GM19023 (cell line): ENCODE measurements at regions not wholly inside any gene's neighbourhood (a gene's known extent, or its start where the extent isn't known, plus 50 kb on each side); places are given as distances from the start of the nearest gene placed in this dataset.

Source experiments
- ATAC-seq: cut with Tn5 transposase; IDR thresholded peaks from one replicate; pipeline ENCODE4 v1.9.1; 2021; ENCODE audit warnings: mild to moderate bottlenecking, moderate library complexity; ENCODE audit not compliant: unreplicated experiment

DNA sequence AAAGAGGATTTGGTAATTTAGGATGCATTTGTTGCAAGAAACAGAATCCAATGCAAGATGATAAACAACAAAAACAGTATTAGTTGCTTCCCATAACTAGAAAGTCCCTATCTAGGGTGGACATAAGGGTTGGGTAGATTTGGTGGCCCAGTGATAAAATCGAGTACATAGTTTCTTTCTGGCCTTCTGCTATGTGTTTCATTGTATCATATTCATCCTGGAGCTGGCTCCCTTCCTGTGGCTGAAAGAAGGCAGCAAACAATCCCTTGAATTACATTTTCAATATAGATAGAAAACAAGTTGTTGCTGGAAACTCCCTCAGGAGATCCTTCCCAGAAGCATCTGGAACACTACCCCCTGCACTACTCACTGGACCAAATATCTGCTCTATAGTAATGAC, 135.1 kb downstream of the ID4 start:
- ATAC-seq: no peak

DNA sequence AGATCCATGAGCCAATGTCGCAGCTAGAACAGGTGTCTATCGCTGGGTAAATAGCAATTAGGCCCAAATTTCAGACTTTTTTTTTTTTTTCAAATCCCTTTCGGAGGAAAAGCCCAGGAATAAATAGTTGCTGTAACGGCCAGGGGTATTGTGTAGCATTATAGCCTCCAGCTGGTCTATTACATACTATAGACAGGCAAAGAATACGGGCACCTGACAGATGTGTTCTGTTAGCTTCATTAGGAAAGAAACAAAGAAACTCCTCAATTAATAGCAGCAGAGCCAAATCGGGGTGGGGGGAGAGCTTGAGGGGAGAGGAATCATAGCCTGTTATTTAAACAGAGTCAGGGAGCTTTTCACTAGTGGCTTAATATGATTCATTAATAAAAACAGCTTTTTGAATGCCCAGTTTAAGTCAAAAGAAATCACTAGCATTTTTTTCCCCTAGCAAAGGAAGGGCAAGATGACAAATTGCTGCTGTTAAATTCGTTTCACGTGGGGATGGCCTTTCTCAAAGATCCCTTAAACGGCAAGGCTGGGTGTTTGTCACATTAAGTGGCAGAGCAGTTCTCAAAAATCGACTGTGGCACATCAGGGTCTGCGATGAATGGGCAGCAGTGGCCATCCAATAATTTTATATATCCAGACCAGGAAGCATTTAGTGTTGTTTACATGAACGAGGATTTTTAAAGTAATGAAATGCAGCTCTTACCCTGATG, 139.4 kb downstream of the ID4 start:
- no peak for ATAC-seq

DNA sequence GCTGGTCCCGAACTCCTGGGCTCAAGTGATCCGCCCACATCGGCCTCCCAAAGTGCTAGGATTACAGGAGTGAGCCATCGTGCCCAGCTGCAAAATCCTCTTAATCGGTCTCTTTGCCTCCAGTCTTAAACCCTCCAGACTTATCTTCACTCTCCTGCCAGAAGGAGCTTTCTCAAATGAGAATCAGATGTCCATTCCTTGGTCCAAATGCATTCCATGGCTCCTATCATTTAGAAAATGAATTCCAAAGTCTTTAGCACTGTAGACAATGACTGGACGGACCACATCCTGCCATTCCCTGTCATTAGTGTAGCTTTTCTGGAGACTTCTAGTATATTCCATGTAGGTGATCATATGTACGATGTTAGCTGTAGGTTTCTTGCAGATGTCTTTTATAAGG, 141.9 kb downstream of the ID4 start:
- no peak for ATAC-seq

DNA sequence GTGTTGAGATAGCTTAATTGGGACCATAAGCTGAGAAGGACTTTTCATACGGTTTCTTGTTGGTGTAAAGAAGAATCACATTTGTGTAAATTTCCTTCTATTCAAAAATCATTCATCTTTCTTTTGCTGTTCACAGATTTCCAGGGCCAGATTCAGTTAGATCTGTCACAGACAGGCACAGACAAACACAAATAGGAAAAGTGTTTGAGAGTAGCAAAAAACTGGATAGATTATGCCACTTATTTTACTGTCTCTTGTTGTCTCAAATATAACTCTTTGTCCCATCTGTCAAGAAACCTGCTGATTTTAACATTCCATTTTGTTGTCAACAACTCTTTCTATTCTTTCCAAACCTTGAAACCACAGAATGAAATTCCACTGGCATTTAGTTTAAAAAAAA, 142.8 kb downstream of the ID4 start:
- no peak for ATAC-seq

DNA sequence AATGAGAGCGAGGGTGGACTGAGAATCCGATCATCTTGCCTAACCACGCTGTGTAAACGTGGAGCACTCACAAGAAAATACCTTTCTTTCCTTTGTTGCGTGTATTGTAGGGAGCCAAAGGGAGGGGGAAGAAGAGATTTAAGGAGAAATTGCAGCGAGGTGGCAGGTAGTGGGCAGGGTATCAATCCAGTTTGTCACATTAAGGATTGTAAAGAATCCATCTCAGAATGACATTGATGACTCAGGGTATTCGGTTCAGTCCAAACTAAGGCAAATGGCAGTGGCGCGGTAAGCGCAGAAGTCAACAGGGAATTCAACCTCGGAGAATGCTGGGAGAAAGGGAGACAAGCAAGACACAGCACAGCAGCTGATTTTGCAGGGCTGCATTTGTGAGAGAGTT, 146.2 kb downstream of the ID4 start:
- no peak for ATAC-seq

DNA sequence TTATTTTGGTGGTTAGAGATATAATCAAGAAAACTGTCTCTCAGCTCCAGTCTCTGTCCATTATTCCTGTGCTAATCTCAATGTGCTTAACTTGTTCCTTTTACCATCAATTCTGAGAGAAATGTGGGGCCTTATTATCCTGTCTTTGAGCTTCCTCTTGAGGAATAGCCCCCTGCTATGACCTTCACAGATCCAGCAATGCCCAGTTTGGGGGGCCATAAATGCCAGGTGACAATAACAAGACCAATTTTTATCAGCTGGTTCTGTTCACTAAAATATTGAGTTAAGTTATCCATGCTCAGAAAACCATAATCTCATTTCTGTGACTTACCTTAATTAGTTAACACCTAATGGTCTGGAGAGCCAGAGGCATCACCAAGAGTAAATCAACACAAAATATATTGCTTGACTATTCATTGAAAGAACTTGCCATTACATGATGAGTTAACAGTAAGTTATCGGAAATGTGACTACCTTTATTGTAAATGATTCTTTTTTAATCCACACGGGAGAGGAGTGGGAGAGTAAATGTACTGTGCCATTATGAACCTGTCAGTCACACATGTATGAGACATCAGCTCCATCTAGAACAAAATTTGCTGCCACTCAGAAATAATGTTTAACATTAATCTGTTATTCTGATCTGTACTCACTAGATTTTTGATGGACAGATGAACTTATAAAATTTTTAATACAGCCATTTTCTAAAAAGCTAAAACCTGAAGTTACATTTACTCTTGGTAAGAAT, 149.7 kb downstream of the ID4 start:
- ATAC-seq: no peak

DNA sequence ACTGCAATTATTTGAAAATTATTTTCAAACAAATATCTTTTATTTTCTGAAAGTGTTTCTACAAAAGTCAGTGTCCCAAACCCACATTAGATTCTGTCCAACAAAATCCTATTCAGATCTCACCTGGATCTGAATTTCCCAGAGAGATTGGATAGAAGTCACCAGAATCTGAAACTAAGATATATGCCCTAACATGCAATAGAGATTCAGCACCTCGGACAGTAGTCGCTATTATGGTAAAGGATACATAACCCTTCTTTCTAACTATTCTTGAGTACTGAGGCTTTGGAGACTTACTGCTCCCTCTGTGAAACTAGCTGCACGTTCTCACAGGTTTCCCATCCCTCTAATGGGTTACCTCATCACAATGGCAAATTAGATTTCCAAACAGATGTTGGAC, 151.4 kb downstream of the ID4 start:
- no peak for ATAC-seq

DNA sequence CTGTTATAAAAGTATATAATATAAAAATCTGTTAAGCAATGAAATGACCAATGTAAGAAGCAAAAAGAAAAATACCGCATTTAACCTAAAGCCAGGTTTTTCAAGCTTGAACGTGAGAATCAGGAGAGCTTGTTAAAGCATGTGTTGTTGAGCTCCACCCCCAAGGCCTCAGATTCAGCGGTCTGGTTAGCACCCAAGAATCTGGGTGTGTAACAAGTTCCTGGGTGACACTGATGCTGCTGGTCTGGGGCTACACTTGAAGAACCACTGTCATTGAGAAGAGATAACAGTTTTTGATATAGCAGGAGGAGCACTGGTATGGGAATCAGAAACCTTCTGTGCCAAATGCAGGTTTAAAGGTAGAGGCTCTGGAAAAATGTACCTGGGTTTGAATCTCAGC, 154.0 kb downstream of the ID4 start:
- no peak for ATAC-seq

DNA sequence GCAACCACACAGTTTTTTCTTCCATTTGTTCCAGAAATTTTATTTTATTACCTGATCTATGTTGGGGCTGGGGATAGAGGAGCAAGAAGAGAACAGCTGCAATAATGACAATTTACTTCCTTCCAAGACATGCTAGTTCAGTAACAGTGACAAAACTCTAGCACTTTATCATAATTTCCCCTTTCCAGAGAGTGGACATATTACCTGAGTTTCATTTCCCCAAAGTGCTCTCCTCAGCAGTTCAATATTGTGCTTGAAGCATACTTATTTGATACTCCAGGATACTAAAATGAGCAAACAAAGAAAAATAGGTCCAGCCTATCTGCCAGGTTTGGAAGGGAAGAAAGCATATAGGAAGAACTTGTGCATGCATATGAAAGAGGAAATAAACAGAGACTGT, 157.7 kb downstream of the ID4 start:
- ATAC-seq: no peak

DNA sequence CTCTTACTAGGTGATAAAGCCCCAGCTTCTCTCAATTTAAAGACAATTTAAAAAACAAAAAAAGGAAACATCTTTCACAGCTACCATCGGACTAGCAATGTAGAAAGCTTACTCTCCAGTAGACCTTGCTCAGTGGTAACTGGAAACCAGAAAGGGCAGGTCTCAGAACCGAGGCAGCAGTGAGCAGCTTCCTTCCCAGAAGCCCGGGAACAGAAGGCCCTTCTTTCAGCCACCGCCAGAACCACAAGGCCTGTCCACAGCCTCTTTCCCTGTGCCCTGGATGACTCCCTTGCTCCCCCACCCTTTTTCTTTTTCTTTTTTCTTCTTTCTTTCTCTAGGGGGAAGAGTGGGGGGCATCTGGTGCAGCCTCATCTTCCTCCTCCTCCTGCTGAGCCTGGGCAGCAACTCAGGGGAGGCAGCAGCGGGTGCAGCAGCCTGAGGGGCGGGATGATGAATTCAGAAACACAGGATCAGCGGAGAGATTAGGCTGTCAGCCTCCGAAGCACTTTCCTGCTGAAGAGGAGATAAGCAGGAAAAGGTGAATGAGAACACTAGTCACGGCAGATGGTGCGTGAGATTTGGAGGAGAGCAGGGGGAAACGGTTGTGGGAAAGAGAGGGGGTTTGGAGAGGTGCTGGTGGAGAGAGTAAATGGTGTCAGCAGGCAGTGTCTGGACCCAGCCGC, 158.5 kb downstream of the ID4 start:
- ATAC-seq: no peak

DNA sequence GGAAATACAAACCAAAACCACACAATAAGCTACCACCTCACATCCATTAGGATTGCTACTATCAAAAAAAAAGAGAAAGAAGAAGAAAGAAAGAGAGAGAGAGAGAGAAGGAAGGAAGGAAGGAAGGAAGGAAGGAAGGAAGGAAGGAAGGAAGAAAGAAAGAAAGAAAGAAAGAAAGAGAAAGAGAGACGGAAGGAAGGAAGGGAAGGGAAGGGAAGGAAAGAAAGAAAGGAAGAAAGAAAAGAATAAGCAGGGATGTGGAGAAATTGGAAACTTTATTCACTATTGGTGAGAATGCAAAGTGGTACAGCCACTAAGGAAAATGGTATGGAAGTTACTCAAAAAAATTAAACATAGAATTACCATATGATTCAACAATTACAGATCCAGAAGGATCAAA, 159.9 kb downstream of the ID4 start:
- no peak for ATAC-seq

DNA sequence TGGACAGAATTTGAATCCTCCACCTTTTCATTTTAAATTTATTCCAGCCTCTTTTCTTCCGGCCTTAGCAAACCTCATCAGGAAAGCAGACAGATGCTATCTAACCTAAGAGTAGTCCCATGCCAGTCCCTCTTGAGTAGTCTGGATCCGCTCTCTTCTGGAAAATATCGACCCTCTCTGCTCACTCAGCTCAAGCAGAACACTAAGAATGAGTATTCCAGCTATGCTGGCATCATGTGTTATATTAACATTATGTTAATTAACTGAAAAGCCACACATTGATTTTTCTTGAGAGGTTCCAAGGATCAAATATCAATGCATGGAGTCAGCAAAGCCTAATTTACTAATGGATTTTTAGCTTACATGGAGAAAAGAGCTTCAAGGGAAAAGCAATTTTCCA, 161.4 kb downstream of the ID4 start:
- no peak for ATAC-seq

DNA sequence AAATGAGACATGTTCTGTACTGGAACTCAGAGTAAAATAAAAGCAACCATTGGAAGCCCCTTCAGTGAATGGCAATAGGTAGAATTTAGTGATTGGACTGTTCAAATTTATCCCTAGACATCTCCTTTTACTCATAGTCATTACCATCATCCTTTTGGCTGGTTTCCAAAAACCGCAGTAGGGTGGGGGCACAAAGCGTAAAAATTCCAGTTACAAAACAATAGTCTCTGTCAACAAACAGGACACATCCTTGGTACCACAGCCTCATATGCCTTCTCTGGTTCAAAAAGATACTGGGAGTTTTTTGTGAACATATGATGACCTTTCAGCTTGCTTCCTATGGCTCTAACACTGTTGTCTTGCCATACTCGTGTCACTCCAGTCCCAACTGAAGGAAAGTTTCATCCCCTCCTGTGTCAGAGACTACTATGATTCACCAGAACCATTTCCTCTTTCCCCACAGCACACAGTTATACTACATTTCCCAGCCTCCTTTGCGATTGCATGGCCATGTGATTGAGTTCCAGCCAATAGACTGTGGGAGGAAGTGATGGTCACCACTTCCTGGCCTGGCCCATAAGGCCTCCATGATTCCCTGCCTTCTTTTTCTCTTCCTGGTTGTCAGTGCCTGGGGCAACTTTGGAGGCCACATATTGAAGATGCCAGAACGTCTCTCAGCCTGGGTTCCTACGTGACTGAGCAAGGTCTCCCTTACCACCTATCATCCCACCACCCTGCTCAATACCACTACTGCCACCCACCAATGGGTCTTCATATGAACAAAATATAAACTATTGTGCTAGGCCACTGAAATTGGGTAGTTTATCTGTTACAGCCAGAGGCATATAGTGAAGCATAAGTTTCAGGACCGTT, 162.4 kb downstream of the ID4 start:
- peak; percentile 70 for ATAC-seq

DNA sequence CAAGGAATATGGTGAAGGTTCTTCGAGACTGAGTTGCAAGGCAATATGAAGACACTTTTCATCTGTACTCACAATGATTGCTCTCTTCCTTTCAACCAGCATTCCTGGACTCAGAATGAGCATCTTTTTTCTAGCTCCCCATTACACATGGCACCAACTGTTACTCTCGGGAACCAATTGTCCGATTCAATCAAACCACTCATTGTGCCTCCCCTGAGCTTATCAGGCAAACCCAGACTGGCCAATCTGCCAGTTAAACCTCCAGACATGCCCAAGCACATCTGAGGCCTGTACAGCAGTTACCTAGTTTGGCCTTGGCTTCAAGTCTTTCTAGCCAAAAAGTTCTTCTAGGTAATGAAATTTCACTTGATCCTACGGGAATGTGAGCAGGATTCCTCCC, 164.1 kb downstream of the ID4 start:
- ATAC-seq: no peak

DNA sequence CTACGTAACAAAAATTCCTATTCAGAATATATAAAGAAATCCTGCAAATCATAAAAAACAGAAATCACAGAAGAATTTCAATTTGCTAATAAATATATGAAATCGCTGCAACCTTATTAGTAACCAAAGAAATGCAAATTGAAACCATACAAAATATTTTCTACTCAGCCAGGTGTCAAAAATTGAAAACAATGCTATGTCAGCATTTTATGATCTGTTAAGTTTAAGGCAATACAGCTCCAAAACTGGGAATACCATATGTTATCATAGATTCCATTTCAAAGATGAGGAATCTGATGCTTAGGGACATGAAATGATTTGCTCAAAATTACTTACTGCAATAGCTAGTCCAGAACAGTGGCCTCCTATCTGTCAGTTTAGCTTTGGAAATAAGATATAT, 168.9 kb downstream of the ID4 start:
- no peak for ATAC-seq

DNA sequence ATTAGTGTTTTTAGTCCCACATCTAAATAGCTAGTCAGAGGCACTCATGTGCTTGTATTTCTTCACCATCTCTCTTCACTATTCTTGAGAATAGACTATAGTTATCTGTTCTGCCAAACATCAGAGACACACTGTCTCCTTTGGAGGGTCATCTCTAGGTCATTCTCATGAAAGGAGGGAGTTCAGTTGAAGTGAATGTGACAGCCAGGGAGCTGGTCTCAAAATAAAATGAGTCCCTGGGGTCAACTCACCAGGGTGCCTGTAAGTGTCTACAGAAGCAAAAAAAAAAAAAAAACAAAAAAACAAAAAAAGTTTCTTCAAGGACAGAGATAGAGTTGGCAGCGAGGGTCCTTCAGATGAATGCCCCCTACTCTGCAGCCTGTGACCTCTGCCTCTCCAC, 171.0 kb downstream of the ID4 start:
- no peak for ATAC-seq

DNA sequence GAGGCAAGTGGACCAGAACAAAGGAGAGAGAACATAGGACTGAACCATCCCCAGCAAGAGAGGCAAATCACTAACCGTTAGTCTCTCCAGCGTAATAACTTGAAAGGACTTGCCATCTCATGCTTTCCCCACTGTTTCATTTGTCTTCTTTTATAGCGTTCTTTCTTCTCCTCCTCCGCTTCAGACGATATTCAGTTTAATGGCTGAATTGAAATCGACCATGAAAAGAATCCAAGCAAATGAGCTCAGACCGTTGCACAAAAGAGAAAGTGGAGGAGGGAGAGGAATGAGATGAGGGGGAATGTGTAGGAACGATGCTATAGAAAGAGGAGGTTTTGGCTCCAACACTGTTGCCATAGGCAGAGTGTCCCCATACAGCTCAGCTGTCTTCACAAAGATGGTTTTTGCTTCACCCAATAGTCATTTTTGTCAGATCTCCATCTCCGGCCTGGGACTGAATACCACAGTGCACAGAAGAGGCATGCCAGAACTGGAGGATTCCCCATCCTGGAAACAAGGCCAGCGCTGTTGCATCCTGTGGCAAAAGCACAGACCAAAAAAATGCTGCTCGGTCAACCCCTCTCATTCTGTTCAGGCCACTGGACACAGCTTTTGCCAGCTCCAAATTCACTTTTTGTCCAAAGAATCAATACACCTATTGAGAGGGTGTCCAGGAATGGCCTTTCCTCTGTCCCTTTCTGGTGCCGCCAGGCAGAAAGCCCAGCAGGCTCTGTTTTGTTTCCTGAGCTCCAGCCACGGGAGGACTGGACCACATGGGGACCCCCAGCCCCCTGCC, 176.1 kb downstream of the ID4 start:
- no peak for ATAC-seq

DNA sequence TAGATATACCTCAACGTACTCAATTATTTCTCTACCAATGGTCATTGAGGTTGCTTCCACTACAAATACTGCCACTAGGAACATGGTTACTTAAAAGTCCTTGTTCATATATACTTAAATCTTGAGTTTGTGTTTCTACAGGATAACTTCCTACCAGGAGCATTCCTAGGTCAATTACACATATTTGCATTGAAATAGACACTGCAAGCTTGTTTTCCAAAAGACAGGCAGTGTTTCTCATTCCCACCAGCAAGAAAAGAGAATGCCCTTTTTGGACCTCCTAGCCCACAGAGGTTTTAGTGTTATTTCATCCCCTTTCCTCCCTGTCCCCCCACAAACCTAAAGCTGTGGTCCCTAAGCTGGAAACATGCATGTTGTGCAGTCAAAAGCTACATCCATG, 177.3 kb downstream of the ID4 start:
- ATAC-seq: no peak

DNA sequence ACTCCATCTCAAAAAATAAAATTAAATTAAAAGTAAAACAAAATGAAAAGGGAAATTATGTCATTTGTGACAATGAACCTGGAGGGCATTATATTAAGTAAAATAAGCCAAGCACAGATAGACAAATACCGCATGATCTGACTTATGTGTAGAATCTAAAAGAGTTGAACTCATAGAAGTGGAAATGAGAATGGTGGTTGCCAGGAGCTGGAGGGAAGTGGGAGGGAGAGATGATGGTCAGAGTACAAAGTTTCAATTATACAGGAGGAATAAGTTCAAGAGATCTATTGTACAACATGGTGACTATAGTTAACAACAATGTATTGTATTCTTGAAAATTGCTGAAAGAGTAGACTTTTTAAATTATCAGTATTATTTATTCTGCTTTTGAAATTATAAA, 183.4 kb downstream of the ID4 start:
- ATAC-seq: no peak

DNA sequence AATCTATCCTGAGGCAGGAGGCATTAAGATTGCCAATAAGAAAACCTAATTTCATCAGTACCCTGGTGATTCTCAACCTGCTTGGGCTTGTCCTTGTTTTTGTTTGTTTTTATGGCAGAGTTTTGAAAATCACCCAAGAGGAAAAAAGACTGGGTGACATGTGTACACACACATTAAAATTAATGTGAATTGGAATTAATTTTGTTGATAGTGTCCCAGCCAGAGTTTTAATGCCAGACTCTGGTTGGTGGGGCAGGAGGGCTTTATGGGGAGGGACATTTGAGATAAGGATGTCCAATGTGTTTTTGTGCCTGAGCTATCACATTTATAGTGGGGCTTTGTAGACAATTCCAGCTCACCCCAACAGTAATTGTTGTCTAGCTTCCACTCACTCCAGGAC, 184.6 kb downstream of the ID4 start:
- ATAC-seq: no peak
